Astrocyte of the hippocampus (primary cell): ENCODE measurements at regions not wholly inside any gene's neighbourhood (a gene's known extent, or its start where the extent isn't known, plus 50 kb on each side); places are given as distances from the start of the nearest gene placed in this dataset.

Source experiments
- DNase-seq: peaks from one replicate; pipeline ENCODE4 v3.0.0; 2011; ENCODE audit warnings: low read depth, low spot score

GRCh38 chr12:94716339-94716738 is 66.0 kb upstream of the TMCC3 start:
- no peak for DNase-seq

GRCh38 chr12:94714378-94715114 is 64.2 kb upstream of the TMCC3 start:
- peak; percentile 71 for DNase-seq

DNA sequence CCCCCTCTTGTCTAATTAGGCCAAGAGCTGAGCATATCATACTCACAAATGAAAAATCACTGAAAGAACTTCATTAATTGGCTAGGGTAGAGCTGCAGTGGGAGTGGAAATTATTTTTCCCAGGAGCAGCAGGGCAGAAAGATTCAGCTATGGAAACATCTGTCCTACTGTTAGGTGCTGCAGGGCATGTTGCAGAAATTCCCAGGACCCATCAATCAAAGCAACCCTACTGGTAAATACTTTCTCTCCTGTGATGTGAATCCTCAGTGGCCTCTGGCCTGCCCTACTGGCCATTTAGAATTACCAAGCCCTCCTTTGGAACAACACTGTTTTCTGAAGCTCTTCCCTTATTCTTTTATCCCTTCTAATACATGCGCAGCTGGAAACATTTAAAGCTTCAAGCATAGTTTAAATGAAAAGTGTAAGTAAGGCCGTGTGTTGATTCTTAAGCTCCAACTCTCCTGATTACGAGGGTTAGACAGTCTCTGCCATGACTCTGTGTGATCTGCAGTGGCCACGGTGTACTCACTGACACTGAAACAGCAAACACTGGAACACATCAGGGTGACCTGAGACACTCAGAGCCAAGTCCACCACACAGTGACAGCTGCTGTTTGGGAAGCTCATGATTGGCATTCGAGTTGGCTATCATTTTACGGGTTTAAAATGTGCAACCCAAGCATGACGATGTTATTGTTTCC is 62.6 kb upstream of the TMCC3 start:
- DNase-seq, result no peak

- peak; percentile 9 for DNase-seq
Measured at GRCh38 chr12:94710933-94711332, 60.6 kb upstream of the TMCC3 start.

- DNase-seq, result peak; percentile 9
Measured at GRCh38 chr12:94707892-94708291, 57.5 kb upstream of the TMCC3 start.

DNA sequence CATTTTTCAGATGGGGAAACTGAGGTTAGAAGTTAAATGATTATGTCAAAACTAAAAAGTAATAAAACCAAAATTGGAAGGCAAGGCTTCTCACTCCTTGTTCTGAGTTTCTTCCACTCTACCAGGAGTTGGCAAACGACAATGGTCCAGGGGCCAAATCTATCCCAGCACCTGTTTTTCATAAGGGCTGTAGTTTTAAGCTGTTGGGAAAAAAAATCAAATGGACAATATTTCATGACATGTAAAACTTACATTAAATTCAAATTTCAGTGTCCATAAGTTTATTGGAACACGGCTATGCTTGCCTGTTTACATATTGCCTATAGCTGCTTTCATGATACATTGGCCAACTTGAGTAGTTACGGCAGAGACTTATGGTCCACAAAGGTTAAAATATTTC is 56.7 kb upstream of the TMCC3 start:
- DNase-seq, result no peak

GRCh38 chr12:94706250-94706661 is 55.9 kb upstream of the TMCC3 start:
- no peak for DNase-seq

DNA sequence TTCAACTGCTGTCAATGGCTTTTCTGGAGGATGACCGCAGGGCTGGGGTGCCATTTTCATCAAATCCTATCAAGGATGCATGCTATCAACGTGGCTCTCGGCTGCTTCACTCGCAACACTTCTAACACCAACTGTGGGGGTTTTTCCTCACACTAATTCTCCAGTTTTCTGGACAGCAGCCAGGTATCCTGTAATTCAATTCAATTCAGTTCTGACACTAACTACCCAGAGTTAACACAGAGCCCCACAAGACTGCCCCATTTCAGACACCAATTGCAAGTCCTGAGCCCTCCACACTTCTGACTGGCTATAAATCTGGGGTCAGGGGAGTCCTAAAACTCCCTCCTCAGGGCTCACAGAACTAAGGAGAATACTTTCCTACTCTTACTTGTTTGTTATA is 55.3 kb upstream of the TMCC3 start:
- DNase-seq, result peak; percentile 15

- DNase-seq, result peak; percentile 85
Measured at GRCh38 chr12:94704452-94705306, 54.3 kb upstream of the TMCC3 start.

DNA sequence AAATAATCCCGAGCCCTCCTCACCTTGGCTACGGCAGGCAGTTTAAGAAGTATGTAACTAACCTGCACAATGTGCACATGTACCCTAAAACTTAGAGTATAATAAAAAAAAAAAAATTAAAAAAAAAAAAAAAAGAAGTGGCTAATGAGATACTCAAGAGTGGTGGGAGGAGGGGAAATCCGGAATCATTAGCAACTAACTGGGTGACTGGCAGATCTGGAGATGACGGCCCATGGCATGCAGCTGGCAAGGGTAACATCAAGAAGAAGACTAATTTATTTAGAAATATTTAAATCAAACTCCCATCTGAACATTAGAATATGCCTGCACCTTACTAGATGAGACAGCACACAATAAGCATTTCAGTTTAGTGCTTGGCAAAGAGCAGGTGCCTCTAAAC is 52.3 kb upstream of the TMCC3 start:
- DNase-seq, result no peak

DNA sequence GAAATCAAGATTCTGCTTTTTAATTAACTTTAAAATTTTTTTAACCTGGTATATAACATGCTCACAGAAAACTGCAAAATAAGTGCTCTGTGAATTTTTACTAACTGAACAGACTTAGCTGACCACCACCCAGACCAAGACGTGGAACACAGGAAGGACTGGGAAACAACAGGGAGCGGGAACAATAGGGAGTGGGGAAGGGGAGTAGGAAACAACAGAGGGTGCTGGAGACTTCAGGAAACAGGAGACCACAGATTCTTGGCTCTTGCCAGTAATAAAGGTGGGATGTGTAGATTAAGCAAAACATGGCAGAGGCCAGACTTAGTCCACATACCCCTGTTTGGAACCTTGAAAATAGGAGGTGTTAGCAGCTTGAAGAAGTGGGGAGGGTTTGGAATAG is 51.4 kb upstream of the TMCC3 start:
- DNase-seq, result no peak

DNA sequence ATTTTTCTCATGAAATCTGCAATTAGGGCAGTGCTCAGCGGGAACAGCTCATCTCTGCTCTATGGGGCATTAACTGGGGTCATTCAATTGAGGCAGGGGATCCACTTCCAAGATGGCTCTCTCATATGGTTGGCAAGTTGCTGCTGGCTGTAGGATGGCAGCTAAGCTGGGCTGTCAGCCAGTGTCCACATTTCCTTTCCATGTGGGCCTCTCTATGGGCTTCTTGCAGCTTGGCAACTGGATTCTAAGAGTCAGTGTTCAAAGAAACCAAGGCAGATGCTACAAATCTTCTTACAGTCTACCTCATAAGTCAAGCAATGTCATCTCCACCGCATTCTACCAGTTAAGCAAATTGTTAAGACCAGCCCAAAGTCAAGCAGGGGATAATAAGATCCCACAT is 50.3 kb upstream of the TMCC3 start:
- no peak for DNase-seq
